Activated T-cell treated with anti-CD3 and anti-CD28 coated beads for 48 hours (primary cell): ENCODE measurements at regions not wholly inside any gene's neighbourhood (a gene's known extent, or its start where the extent isn't known, plus 50 kb on each side); places are given as distances from the start of the nearest gene placed in this dataset.

Source experiments
- DNase-seq: peaks from one replicate; pipeline ENCODE4 v3.0.0-alpha.2; 2020; ENCODE audit warnings: low read depth

GRCh38 chr14:99098199-99098598, 173.8 kb downstream of the BCL11B start:
- DNase-seq = no peak

- no peak for DNase-seq
These were observed 172.8 kb downstream of the BCL11B start for GRCh38 chr14:99099051-99099787.

GRCh38 chr14:99100497-99101270, 171.3 kb downstream of the BCL11B start:
- no peak for DNase-seq

- no peak for DNase-seq
These were observed 170.0 kb downstream of the BCL11B start for GRCh38 chr14:99101855-99102461.

GRCh38 chr14:99116741-99117295, 155.2 kb downstream of the BCL11B start:
- no peak for DNase-seq

GRCh38 chr14:99117671-99118045, 154.3 kb downstream of the BCL11B start:
- no peak for DNase-seq

- no peak for DNase-seq
These were observed 153.8 kb downstream of the BCL11B start for GRCh38 chr14:99118046-99118721.

- no peak for DNase-seq
These were observed 153.1 kb downstream of the BCL11B start for GRCh38 chr14:99118946-99119345.
